OCI-LY7 (cell line): ENCODE measurements at regions not wholly inside any gene's neighbourhood (a gene's known extent, or its start where the extent isn't known, plus 50 kb on each side); places are given as distances from the start of the nearest gene placed in this dataset.

Source experiments
- BruUV-seq: library from RNA; stranded (reverse); fragments of 400-500 nt; replicated peaks from 2 replicates; lab custom pipeline; 2021; lab: Mats Ljungman, UMichigan
- CTCF ChIA-PET: fragments of 300-600 bp; sonication (Branson Sonifier 250); formaldehyde crosslinking; loops from one replicate; lab custom pipeline; 2022; ENCODE audit warnings: antibody characterized with exemption; ENCODE audit not compliant: unreplicated experiment; lab: Charles Lee
- POLR2A ChIA-PET: fragments of 300-600 bp; sonication (Branson Sonifier 250); formaldehyde crosslinking; loops from one replicate; lab custom pipeline; 2022; ENCODE audit warnings: antibody characterized with exemption; lab: Charles Lee
- DNase-seq: peaks from one replicate; pipeline ENCODE4 v3.0.0-alpha.2; 2015; ENCODE audit warnings: low spot score
- H2AFZ ChIP-seq: fragments of 200-600 bp; sonication (generic), shearing (Covaris generic); 2 replicates; pipeline ENCODE4 v1.6.1; 2014; ENCODE audit warnings: mild to moderate bottlenecking, antibody characterized with exemption, low read length, moderate library complexity
- H3K27ac ChIP-seq: fragments of 200-600 bp; sonication (generic); 2 replicates; pipeline ENCODE4 v1.5.1; 2014; ENCODE audit warnings: mixed run types, low read depth, mild to moderate bottlenecking, moderate library complexity, low read length, inconsistent platforms; ENCODE audit not compliant: poor library complexity, severe bottlenecking
- H3K36me3 ChIP-seq: fragments of 200-600 bp; sonication (generic); 2 replicates; pipeline ENCODE4 v1.6.1; 2014; ENCODE audit warnings: mild to moderate bottlenecking, antibody characterized with exemption, low read length, moderate library complexity, mixed read lengths; ENCODE audit not compliant: insufficient read depth
- H3K4me1 ChIP-seq: fragments of 200-600 bp; sonication (generic); 2 replicates; pipeline ENCODE4 v1.5.1; 2014; ENCODE audit warnings: mild to moderate bottlenecking, low read length; ENCODE audit not compliant: insufficient read depth, poor library complexity, severe bottlenecking
- H3K4me2 ChIP-seq: fragments of 200-600 bp; sonication (generic); 2 replicates; pipeline ENCODE4 v1.6.1; 2014; ENCODE audit warnings: mild to moderate bottlenecking, low read length
- H3K4me3 ChIP-seq: fragments of 200-600 bp; sonication (generic); 2 replicates; pipeline ENCODE4 v1.5.1; 2014; ENCODE audit warnings: mild to moderate bottlenecking, low read depth, low read length; ENCODE audit not compliant: poor library complexity, severe bottlenecking
- H3K79me2 ChIP-seq: fragments of 200-600 bp; sonication (generic); 2 replicates; pipeline ENCODE4 v1.6.1; 2016; ENCODE audit warnings: low read depth, mild to moderate bottlenecking, low read length, moderate library complexity, mixed read lengths; ENCODE audit not compliant: insufficient read depth
- H3K9me2 ChIP-seq: fragments of 200-600 bp; sonication (generic); 2 replicates; pipeline ENCODE4 v1.6.1; 2016; ENCODE audit warnings: mild to moderate bottlenecking, low read length, mixed read lengths; ENCODE audit not compliant: insufficient read depth
- H3K9me3 ChIP-seq: fragments of 200-600 bp; sonication (generic); 2 replicates; pipeline ENCODE4 v1.6.1; 2014; ENCODE audit warnings: mild to moderate bottlenecking, mixed run types, low read length, mixed read lengths
- H4K20me1 ChIP-seq: fragments of 200-600 bp; sonication (generic); 2 replicates; pipeline ENCODE4 v1.6.1; 2014; ENCODE audit warnings: mild to moderate bottlenecking, antibody characterized with exemption, low read length, moderate library complexity, mixed read lengths; ENCODE audit not compliant: insufficient read depth
- CTCF ChIP-seq: fragments of 200-600 bp; sonication (generic); conservative IDR thresholded peaks from 2 replicates; pipeline ENCODE4 v1.5.1; 2014; ENCODE audit warnings: mild to moderate bottlenecking, antibody characterized with exemption, low read length, moderate library complexity, mixed read lengths
- EZH2phosphoT487 ChIP-seq: fragments of 200-600 bp; sonication (generic); IDR thresholded peaks from 2 replicates; pipeline ENCODE4 v1.6.1; 2018; ENCODE audit warnings: low read depth, borderline replicate concordance, mild to moderate bottlenecking, mixed run types, antibody characterized with exemption, low read length, moderate library complexity, mixed read lengths
- intact Hi-C: fragments of 100-400 bp; cut with micrococcal nuclease; formaldehyde crosslinking; loops from one replicate; pipeline ENCODE4 v1.10.0; 2022; ENCODE audit not compliant: unreplicated experiment

GRCh38 chr7:16357921-16358320 is 63.4 kb downstream of the CRPPA start:
- H2AFZ ChIP-seq: no peak overlapping the region
- H3K9me2 ChIP-seq: no peaks in the 10 kb centered on the region; the same call in 1 of the 2 replicates
- TF ChIP-seq CTCF (no peak), EZH2phosphoT487 (no peak)
- H3K9me3 ChIP-seq: no peaks in the 10 kb centered on the region
- intact Hi-C loops: no loop called here
- no peaks in the 10 kb centered on the region for H3K79me2 ChIP-seq
- no peaks in the 10 kb centered on the region for H3K4me1 ChIP-seq
- no peak overlapping the region for H3K4me3 ChIP-seq
- DNase-seq: no peak
- no peaks in the 10 kb centered on the region for H4K20me1 ChIP-seq
- no peak overlapping the region for H3K27ac ChIP-seq
- ChIA-PET CTCF (no interaction called here), POLR2A (no interaction called here)
- BruUV-seq: no TSS peak
- H3K36me3 ChIP-seq: no peaks in the 10 kb centered on the region
- H3K4me2 ChIP-seq: no peak overlapping the region

GRCh38 chr7:16357474-16357873 is 63.9 kb downstream of the CRPPA start:
- BruUV-seq: no TSS peak
- Histone ChIP-seq H4K20me1 (no peaks in the 10 kb centered on the region), H3K27ac (no peak overlapping the region), H3K4me1 (no peaks in the 10 kb centered on the region), H2AFZ (no peak overlapping the region), H3K9me3 (no peaks in the 10 kb centered on the region), H3K4me2 (no peak overlapping the region), H3K79me2 (no peaks in the 10 kb centered on the region), H3K4me3 (no peak overlapping the region), H3K36me3 (no peaks in the 10 kb centered on the region), H3K9me2 (no peaks in the 10 kb centered on the region; the same call in 1 of the 2 replicates)
- DNase-seq: no peak
- POLR2A ChIA-PET: no interaction called here
- intact Hi-C loops: no loop called here
- CTCF ChIA-PET: no interaction called here
- TF ChIP-seq EZH2phosphoT487 (no peak), CTCF (no peak)

GRCh38 chr7:16356301-16356958 is 64.9 kb downstream of the CRPPA start:
- Histone ChIP-seq H3K79me2 (no peaks in the 10 kb centered on the region), H3K9me3 (no peaks in the 10 kb centered on the region), H3K27ac (no peak overlapping the region), H3K4me3 (no peak overlapping the region), H2AFZ (no peak overlapping the region), H4K20me1 (no peaks in the 10 kb centered on the region), H3K4me1 (no peaks in the 10 kb centered on the region), H3K4me2 (no peak overlapping the region), H3K36me3 (no peaks in the 10 kb centered on the region), H3K9me2 (no peaks in the 10 kb centered on the region; the same call in 1 of the 2 replicates)
- ChIA-PET POLR2A (no interaction called here), CTCF (no interaction called here)
- BruUV-seq: no TSS peak
- no peak for DNase-seq
- intact Hi-C loops: no loop called here
- TF ChIP-seq EZH2phosphoT487 (no peak), CTCF (no peak)
